OCI-LY7 (cell line): ENCODE measurements at regions not wholly inside any gene's neighbourhood (a gene's known extent, or its start where the extent isn't known, plus 50 kb on each side); places are given as distances from the start of the nearest gene placed in this dataset.

Source experiments
- BruUV-seq: library from RNA; stranded (reverse); fragments of 400-500 nt; replicated peaks from 2 replicates; lab custom pipeline; 2021; lab: Mats Ljungman, UMichigan
- CTCF ChIA-PET: fragments of 300-600 bp; sonication (Branson Sonifier 250); formaldehyde crosslinking; loops from one replicate; lab custom pipeline; 2022; ENCODE audit warnings: antibody characterized with exemption; ENCODE audit not compliant: unreplicated experiment; lab: Charles Lee
- POLR2A ChIA-PET: fragments of 300-600 bp; sonication (Branson Sonifier 250); formaldehyde crosslinking; loops from one replicate; lab custom pipeline; 2022; ENCODE audit warnings: antibody characterized with exemption; lab: Charles Lee
- DNase-seq: peaks from one replicate; pipeline ENCODE4 v3.0.0-alpha.2; 2015; ENCODE audit warnings: low spot score
- H2AFZ ChIP-seq: fragments of 200-600 bp; sonication (generic), shearing (Covaris generic); 2 replicates; pipeline ENCODE4 v1.6.1; 2014; ENCODE audit warnings: mild to moderate bottlenecking, antibody characterized with exemption, low read length, moderate library complexity
- H3K27ac ChIP-seq: fragments of 200-600 bp; sonication (generic); 2 replicates; pipeline ENCODE4 v1.5.1; 2014; ENCODE audit warnings: mixed run types, low read depth, mild to moderate bottlenecking, moderate library complexity, low read length, inconsistent platforms; ENCODE audit not compliant: poor library complexity, severe bottlenecking
- H3K36me3 ChIP-seq: fragments of 200-600 bp; sonication (generic); 2 replicates; pipeline ENCODE4 v1.6.1; 2014; ENCODE audit warnings: mild to moderate bottlenecking, antibody characterized with exemption, low read length, moderate library complexity, mixed read lengths; ENCODE audit not compliant: insufficient read depth
- H3K4me1 ChIP-seq: fragments of 200-600 bp; sonication (generic); 2 replicates; pipeline ENCODE4 v1.5.1; 2014; ENCODE audit warnings: mild to moderate bottlenecking, low read length; ENCODE audit not compliant: insufficient read depth, poor library complexity, severe bottlenecking
- H3K4me2 ChIP-seq: fragments of 200-600 bp; sonication (generic); 2 replicates; pipeline ENCODE4 v1.6.1; 2014; ENCODE audit warnings: mild to moderate bottlenecking, low read length
- H3K4me3 ChIP-seq: fragments of 200-600 bp; sonication (generic); 2 replicates; pipeline ENCODE4 v1.5.1; 2014; ENCODE audit warnings: mild to moderate bottlenecking, low read depth, low read length; ENCODE audit not compliant: poor library complexity, severe bottlenecking
- H3K79me2 ChIP-seq: fragments of 200-600 bp; sonication (generic); 2 replicates; pipeline ENCODE4 v1.6.1; 2016; ENCODE audit warnings: low read depth, mild to moderate bottlenecking, low read length, moderate library complexity, mixed read lengths; ENCODE audit not compliant: insufficient read depth
- H3K9me2 ChIP-seq: fragments of 200-600 bp; sonication (generic); 2 replicates; pipeline ENCODE4 v1.6.1; 2016; ENCODE audit warnings: mild to moderate bottlenecking, low read length, mixed read lengths; ENCODE audit not compliant: insufficient read depth
- H3K9me3 ChIP-seq: fragments of 200-600 bp; sonication (generic); 2 replicates; pipeline ENCODE4 v1.6.1; 2014; ENCODE audit warnings: mild to moderate bottlenecking, mixed run types, low read length, mixed read lengths
- H4K20me1 ChIP-seq: fragments of 200-600 bp; sonication (generic); 2 replicates; pipeline ENCODE4 v1.6.1; 2014; ENCODE audit warnings: mild to moderate bottlenecking, antibody characterized with exemption, low read length, moderate library complexity, mixed read lengths; ENCODE audit not compliant: insufficient read depth
- CTCF ChIP-seq: fragments of 200-600 bp; sonication (generic); conservative IDR thresholded peaks from 2 replicates; pipeline ENCODE4 v1.5.1; 2014; ENCODE audit warnings: mild to moderate bottlenecking, antibody characterized with exemption, low read length, moderate library complexity, mixed read lengths
- EZH2phosphoT487 ChIP-seq: fragments of 200-600 bp; sonication (generic); IDR thresholded peaks from 2 replicates; pipeline ENCODE4 v1.6.1; 2018; ENCODE audit warnings: low read depth, borderline replicate concordance, mild to moderate bottlenecking, mixed run types, antibody characterized with exemption, low read length, moderate library complexity, mixed read lengths
- intact Hi-C: fragments of 100-400 bp; cut with micrococcal nuclease; formaldehyde crosslinking; loops from one replicate; pipeline ENCODE4 v1.10.0; 2022; ENCODE audit not compliant: unreplicated experiment

GRCh38 chr5:42877431-42877830 lies 65.7 kb upstream of the SELENOP start:
- CTCF ChIA-PET: no interaction called here
- Histone ChIP-seq H3K9me3 (no peaks in the 10 kb centered on the region), H3K9me2 (no peaks in the 10 kb centered on the region), H4K20me1 (no peaks in the 10 kb centered on the region), H3K79me2 (no peaks in the 10 kb centered on the region), H3K4me1 (no peaks in the 10 kb centered on the region), H3K27ac (no peak overlapping the region), H3K4me3 (no peak overlapping the region), H3K4me2 (no peak overlapping the region), H2AFZ (no peak overlapping the region), H3K36me3 (no peaks in the 10 kb centered on the region)
- no peak for DNase-seq
- TF ChIP-seq EZH2phosphoT487 (no peak), CTCF (no peak)
- POLR2A ChIA-PET: no interaction called here
- intact Hi-C loops: no loop called here
- no TSS peak for BruUV-seq

DNA sequence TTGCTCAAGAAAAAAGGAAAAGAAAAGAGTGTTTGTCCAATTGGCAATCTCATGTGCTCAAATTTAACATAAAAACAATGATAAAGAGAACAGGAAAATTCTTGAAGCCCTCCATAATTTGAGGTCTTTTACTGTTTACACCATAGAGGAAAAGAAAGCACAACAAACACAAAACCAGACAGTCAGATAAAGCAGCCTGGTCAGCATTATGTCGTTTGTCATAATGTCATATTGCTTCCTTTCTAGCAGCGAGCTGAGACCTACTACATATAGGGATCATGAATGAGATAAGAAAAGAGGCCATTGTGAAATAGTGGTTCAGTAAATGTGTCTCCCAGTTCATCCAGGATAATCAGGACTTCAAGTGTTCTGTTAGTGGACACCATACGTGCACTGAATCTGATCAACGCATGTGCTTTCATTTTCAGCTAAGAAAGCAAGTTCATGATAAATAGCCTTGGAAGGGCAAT lies 64.7 kb upstream of the SELENOP start:
- no peaks in the 10 kb centered on the region for H3K79me2 ChIP-seq
- no peak overlapping the region for H3K27ac ChIP-seq
- no peak for DNase-seq
- CTCF ChIA-PET: no interaction called here
- H3K9me3 ChIP-seq: no peaks in the 10 kb centered on the region
- TF ChIP-seq EZH2phosphoT487 (no peak), CTCF (no peak)
- H2AFZ ChIP-seq: 0 out of 2 replicates have a peak overlapping the region, but pooled peaks have one; percentile 23
- POLR2A ChIA-PET: no interaction called here
- no peaks in the 10 kb centered on the region for H3K36me3 ChIP-seq
- intact Hi-C loops: no loop called here
- H3K9me2 ChIP-seq: no peaks in the 10 kb centered on the region
- no peaks in the 10 kb centered on the region for H3K4me1 ChIP-seq
- no TSS peak for BruUV-seq
- H3K4me2 ChIP-seq: no peak overlapping the region
- no peak overlapping the region for H3K4me3 ChIP-seq
- no peaks in the 10 kb centered on the region for H4K20me1 ChIP-seq

DNA sequence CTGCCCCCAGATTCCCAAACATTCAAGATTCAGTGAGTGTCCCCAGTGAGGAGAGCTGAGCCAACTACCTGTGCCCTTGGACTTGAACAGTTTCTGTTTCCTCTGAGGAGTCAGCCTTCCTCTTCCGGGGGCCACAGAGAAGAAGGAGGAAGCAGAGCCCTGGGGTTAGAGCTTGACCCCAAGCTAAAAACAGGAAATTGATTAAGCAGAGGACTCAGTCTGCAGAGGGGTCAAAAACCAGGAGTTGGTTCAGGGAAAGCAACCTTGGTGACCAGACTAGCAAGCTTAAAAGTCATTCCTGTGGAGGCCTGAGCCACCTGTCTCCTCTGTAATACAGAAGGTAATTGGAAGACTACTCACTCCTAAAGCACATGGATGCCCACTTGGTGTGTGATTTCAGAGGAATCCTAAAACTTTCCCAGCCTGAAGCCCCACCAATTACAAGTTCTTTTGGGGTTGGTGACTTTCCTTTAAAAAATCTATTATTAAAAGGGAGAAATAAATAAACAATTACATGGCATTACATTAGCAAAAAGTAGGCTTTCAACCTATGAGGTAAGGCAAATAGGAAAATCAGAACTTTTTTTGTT lies 64.2 kb upstream of the SELENOP start:
- H3K9me3 ChIP-seq: no peaks in the 10 kb centered on the region
- H3K4me1 ChIP-seq: no peaks in the 10 kb centered on the region
- H3K79me2 ChIP-seq: no peaks in the 10 kb centered on the region
- H3K4me2 ChIP-seq: no peak overlapping the region
- ChIA-PET POLR2A (no interaction called here), CTCF (no interaction called here)
- no peaks in the 10 kb centered on the region for H3K36me3 ChIP-seq
- intact Hi-C loops: no loop called here
- TF ChIP-seq EZH2phosphoT487: no peak
- no peak for TF ChIP-seq CTCF
- H3K27ac ChIP-seq: no peak overlapping the region
- no peak overlapping the region for H3K4me3 ChIP-seq
- peak overlapping the region; percentile 23 for H2AFZ ChIP-seq
- BruUV-seq: no TSS peak
- no peaks in the 10 kb centered on the region for H3K9me2 ChIP-seq
- no peak for DNase-seq
- H4K20me1 ChIP-seq: no peaks in the 10 kb centered on the region
